GM12878 (cell line): ENCODE measurements at regions not wholly inside any gene's neighbourhood (a gene's known extent, or its start where the extent isn't known, plus 50 kb on each side); places are given as distances from the start of the nearest gene placed in this dataset.

Experiments
- ATAC-seq: fragments of 200-7000 bp; cut with Tn5 transposase; 3 replicates; pipeline ENCODE4 v1.9.1; 2020; ENCODE audit warnings: mild to moderate bottlenecking, moderate library complexity
- BruUV-seq: library from RNA; stranded (reverse); fragments of 400-500 nt; replicated peaks from 2 replicates; lab custom pipeline; 2021; lab: Mats Ljungman, UMichigan
- CTCF ChIA-PET: fragments of 300-600 bp; sonication (Branson Sonifier 250); formaldehyde crosslinking; extraction: SDS; loops from one replicate; lab custom pipeline; 2021; ENCODE audit warnings: inconsistent platforms; lab: Yijun Ruan, JAX
- POLR2A ChIA-PET: fragments of 350-600 bp; formaldehyde crosslinking; extraction: SDS; loops from one replicate; lab custom pipeline; 2021; ENCODE audit warnings: inconsistent platforms; lab: Charles Lee
- RAD21 ChIA-PET: fragments of 300-600 bp; sonication (Branson Sonifier 250); formaldehyde crosslinking; loops from one replicate; lab custom pipeline; 2023; ENCODE audit warnings: antibody characterized with exemption; ENCODE audit not compliant: unreplicated experiment; lab: Charles Lee
- SMC1A ChIA-PET: fragments of 300-600 bp; sonication (Branson Sonifier 250); formaldehyde crosslinking; loops from one replicate; lab custom pipeline; 2023; ENCODE audit not compliant: unreplicated experiment, uncharacterized antibody; lab: Charles Lee
- DNase-seq: peaks from one replicate; pipeline ENCODE4 v3.0.0-alpha.2; 2011; ENCODE audit warnings: low read depth, low spot score
- FAIRE-seq: peaks from 3 replicates; lab custom pipeline; 2011; peaks lifted over from hg19 to GRCh38; lab: Jason Lieb, UNC
- H2AFZ ChIP-seq: 2 replicates; pipeline ENCODE4 v1.6.0; 2011; ENCODE audit warnings: low read depth, low read length, control low read depth; ENCODE audit not compliant: control insufficient read depth
- H3K27ac ChIP-seq: 2 replicates; pipeline ENCODE4 v1.5.1; 2011; ENCODE audit warnings: control low read depth; ENCODE audit not compliant: control insufficient read depth, insufficient read depth
- H3K27me3 ChIP-seq, 2 experiments: replicated peaks in 1 of 2; 2 replicates each; pipeline versions ENCODE4 v1.6.0 to v1.6.1; 2011; ENCODE audit warnings: low read length in 1 of 2; ENCODE audit not compliant: control insufficient read depth in 2 of 2, insufficient read depth in 2 of 2
- H3K36me3 ChIP-seq, 2 experiments: 2 replicates each; pipeline ENCODE4 v1.5.1; 2011; ENCODE audit warnings: low read length in 1 of 2; ENCODE audit not compliant: control insufficient read depth in 2 of 2, insufficient read depth in 2 of 2
- H3K4me1 ChIP-seq: 2 replicates; pipeline ENCODE4 v1.6.1; 2011; ENCODE audit warnings: mild to moderate bottlenecking, low read length, moderate library complexity, mixed read lengths; ENCODE audit not compliant: control insufficient read depth, insufficient read depth
- H3K4me2 ChIP-seq: 2 replicates; pipeline ENCODE4 v1.6.0; 2011; ENCODE audit warnings: control low read depth; ENCODE audit not compliant: control insufficient read depth, insufficient read depth
- H3K4me3 ChIP-seq: fragments of 200-600 bp; sonication (generic); 2 replicates; pipeline ENCODE4 v1.5.1; 2016
- H3K79me2 ChIP-seq: 2 replicates; pipeline ENCODE4 v1.6.0; 2011; ENCODE audit warnings: low read length; ENCODE audit not compliant: control insufficient read depth, insufficient read depth
- H3K9ac ChIP-seq: 2 replicates; pipeline ENCODE4 v1.8.0; 2011; ENCODE audit warnings: low read length, control low read depth, mixed read lengths; ENCODE audit not compliant: control insufficient read depth, insufficient read depth
- H3K9me3 ChIP-seq: replicated peaks from 3 replicates; pipeline ENCODE4 v1.5.1; 2011; ENCODE audit warnings: mild to moderate bottlenecking, low read length; ENCODE audit not compliant: control insufficient read depth, insufficient read depth
- H4K20me1 ChIP-seq: 2 replicates; pipeline ENCODE4 v1.6.0; 2011; ENCODE audit not compliant: control insufficient read depth, insufficient read depth
- IKZF1 ChIP-seq: fragments of 450-650 bp; conservative IDR thresholded peaks from 2 replicates; pipeline ENCODE4 v1.6.1; 2017; ENCODE audit warnings: antibody characterized with exemption, mild to moderate bottlenecking
- KDM1A ChIP-seq: fragments of 200-600 bp; sonication (generic); IDR thresholded peaks from 2 replicates; pipeline ENCODE4 v1.6.1; 2016; ENCODE audit warnings: borderline replicate concordance
- NRF1 ChIP-seq: conservative IDR thresholded peaks from 2 replicates; pipeline ENCODE4 v1.6.1; 2011; ENCODE audit warnings: mild to moderate bottlenecking, low read depth, low read length, improper control_type of control experiment
- SIN3A ChIP-seq: IDR thresholded peaks from 2 replicates; pipeline ENCODE4 v1.6.1; 2012; ENCODE audit warnings: low read depth, low read length, improper control_type of control experiment
- TCF12 ChIP-seq: IDR thresholded peaks from 2 replicates; pipeline ENCODE4 v1.6.1; 2011; ENCODE audit warnings: low read depth, mild to moderate bottlenecking, low read length
- USF2 ChIP-seq: IDR thresholded peaks from 2 replicates; pipeline ENCODE4 v1.6.1; 2011; ENCODE audit warnings: low read depth, low read length, improper control_type of control experiment, borderline replicate concordance
- WGBS: methylation state at CpG from one replicate; pipeline ENCODE4 v1.1.6; 2016; ENCODE audit warnings: low lambda C conversion rate; ENCODE audit not compliant: insufficient replicate concordance, insufficient coverage; ENCODE audit errors: missing lambda C conversion rate; 5-methylcytosine and 5-hydroxymethylcytosine counted together
- in situ Hi-C: fragments of 300-500 bp; cut with MboI; formaldehyde crosslinking; loops from 9 replicates; pipeline ENCODE4 v1.14.3; 2018; ENCODE audit warnings: mixed read lengths
- intact Hi-C: fragments of 100-400 bp; cut with micrococcal nuclease; formaldehyde crosslinking; loops from one replicate; pipeline ENCODE4 v1.14.2; 2022; ENCODE audit not compliant: unreplicated experiment
- TF ChIP-seq, protein P1 (sequence below): IDR thresholded peaks from 2 replicates; pipeline ENCODE4 v1.6.1; 2011; ENCODE audit warnings: low read depth, mild to moderate bottlenecking, low read length, moderate library complexity, borderline replicate concordance; ENCODE audit errors: extremely low read depth
- TF ChIP-seq, protein P2 (sequence below): fragments of 450-650 bp; IDR thresholded peaks from 2 replicates; pipeline ENCODE4 v1.6.1; 2016; ENCODE audit warnings: mild to moderate bottlenecking

DNA sequence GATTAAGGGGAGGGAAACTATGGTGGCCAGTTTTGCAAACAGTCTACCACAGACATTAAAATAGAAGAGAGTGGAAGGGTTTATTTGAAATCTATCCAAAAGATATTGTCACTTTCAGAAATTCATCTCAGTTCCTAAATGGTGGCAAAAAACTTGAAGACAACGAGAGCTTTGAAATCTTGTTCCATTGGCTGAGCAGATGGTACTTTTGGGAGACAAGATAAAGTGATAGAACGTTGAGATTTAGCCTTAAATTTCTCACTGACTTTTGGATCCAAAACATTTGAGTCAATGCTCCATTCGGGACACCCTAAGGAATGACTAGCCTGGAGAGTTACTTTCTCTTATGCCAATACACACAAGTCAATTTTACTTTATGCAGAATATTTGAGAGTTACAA lies 319.1 kb upstream of the LARGE1 start:
- H3K36me3 ChIP-seq, result no peaks in the 10 kb centered on the region
- POLR2A ChIA-PET, result no interaction called here
- ATAC-seq, result no peak

More for the DNA sequence above, 319.1 kb upstream of the LARGE1 start:
- DNase-seq, result no peak
- BruUV-seq, result no TSS peak
- H3K9me3 ChIP-seq, result no peaks in the 10 kb centered on the region
- in situ Hi-C loops, result no loop called here
- TF ChIP-seq NRF1, result no peak
- no peak for TF ChIP-seq IKZF1
- TF ChIP-seq SIN3A, result no peak
- TF ChIP-seq USF2, result no peak
- TF ChIP-seq KDM1A, result no peak
- no peak for TF ChIP-seq TCF12
- TF ChIP-seq, protein P1, sequence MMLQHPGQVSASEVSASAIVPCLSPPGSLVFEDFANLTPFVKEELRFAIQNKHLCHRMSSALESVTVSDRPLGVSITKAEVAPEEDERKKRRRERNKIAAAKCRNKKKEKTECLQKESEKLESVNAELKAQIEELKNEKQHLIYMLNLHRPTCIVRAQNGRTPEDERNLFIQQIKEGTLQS, result no peak
- TF ChIP-seq, protein P2, sequence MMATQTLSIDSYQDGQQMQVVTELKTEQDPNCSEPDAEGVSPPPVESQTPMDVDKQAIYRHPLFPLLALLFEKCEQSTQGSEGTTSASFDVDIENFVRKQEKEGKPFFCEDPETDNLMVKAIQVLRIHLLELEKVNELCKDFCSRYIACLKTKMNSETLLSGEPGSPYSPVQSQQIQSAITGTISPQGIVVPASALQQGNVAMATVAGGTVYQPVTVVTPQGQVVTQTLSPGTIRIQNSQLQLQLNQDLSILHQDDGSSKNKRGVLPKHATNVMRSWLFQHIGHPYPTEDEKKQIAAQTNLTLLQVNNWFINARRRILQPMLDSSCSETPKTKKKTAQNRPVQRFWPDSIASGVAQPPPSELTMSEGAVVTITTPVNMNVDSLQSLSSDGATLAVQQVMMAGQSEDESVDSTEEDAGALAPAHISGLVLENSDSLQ, result no peak
- H3K4me1 ChIP-seq, result no peaks in the 10 kb centered on the region
- H3K79me2 ChIP-seq, result no peaks in the 10 kb centered on the region
- H3K27me3 ChIP-seq, result no peaks in the 10 kb centered on the region
- intact Hi-C loops, result no loop called here
- H3K9ac ChIP-seq, result no peak overlapping the region
- FAIRE-seq, result no peak
- ChIA-PET RAD21 (no interaction called here), SMC1A (no interaction called here), CTCF (no interaction called here)
- H3K4me3 ChIP-seq, result no peak overlapping the region
- 0% methylated on average over 3 of the region's 3 CpGs for WGBS
- H3K27ac ChIP-seq, result no peak overlapping the region
- H3K4me2 ChIP-seq, result no peak overlapping the region
- H4K20me1 ChIP-seq, result no peaks in the 10 kb centered on the region
- H2AFZ ChIP-seq, result no peak overlapping the region
